ENCODE measurements at regions not wholly inside any gene's neighbourhood (a gene's known extent, or its start where the extent isn't known, plus 50 kb on each side); places are given as distances from the start of the nearest gene placed in this dataset.
"Not testable (repeated sequence)": the region's sequence is repeated elsewhere in the genome, so short reads cannot be mapped to it uniquely, and the experiment has no call there.

GRCh38 chr13:21259571-21260455, 83.4 kb downstream of the MRPL57 start:
- WGBS, result 97% methylated on average over 57 of the region's 57 CpGs
- H3K36me3 ChIP-seq (ENCODE audit: control insufficient read depth in 2 of 2, insufficient read depth in 2 of 2, low read length in 1 of 2), result no peaks in the 10 kb centered on the region
- DNase-seq (ENCODE audit: low read depth in 6 of 9, low spot score in 9 of 9), result no peak
- H3K4me3 ChIP-seq (ENCODE audit: low read length in 2 of 2), result no peak overlapping the region
- no peak overlapping the region for H3K27ac ChIP-seq (ENCODE audit: low read depth in 1 of 2, low read length in 1 of 2)
- H3K4me1 ChIP-seq (ENCODE audit: control insufficient read depth in 2 of 2, insufficient read depth in 2 of 2, low read length in 2 of 2), result peaks cover 2 to 12% of the 10 kb centered on the region in 2 donors
- H3K27me3 ChIP-seq (ENCODE audit: control insufficient read depth in 2 of 2, insufficient read depth in 1 of 2, low read length in 1 of 2), result no peaks in the 10 kb centered on the region
- peaks cover 0 to 3% of the 10 kb centered on the region in 2 donors for H3K9me3 ChIP-seq (ENCODE audit: control insufficient read depth in 2 of 2, insufficient read depth in 1 of 2, low read length in 1 of 2)

GRCh38 chr13:21260561-21261290, 84.3 kb downstream of the MRPL57 start:
- peaks cover 2 to 12% of the 10 kb centered on the region in 2 donors for H3K4me1 ChIP-seq (ENCODE audit: control insufficient read depth in 2 of 2, insufficient read depth in 2 of 2, low read length in 2 of 2)
- H3K27me3 ChIP-seq (ENCODE audit: control insufficient read depth in 2 of 2, insufficient read depth in 1 of 2, low read length in 1 of 2); H3K9me3 ChIP-seq (ENCODE audit: control insufficient read depth in 2 of 2, insufficient read depth in 1 of 2, low read length in 1 of 2); H3K4me3 ChIP-seq (ENCODE audit: low read length in 2 of 2); H3K36me3 ChIP-seq (ENCODE audit: control insufficient read depth in 2 of 2, insufficient read depth in 2 of 2, low read length in 1 of 2); H3K27ac ChIP-seq (ENCODE audit: low read depth in 1 of 2, low read length in 1 of 2); DNase-seq (ENCODE audit: low read depth in 6 of 9, low spot score in 9 of 9): not testable (repeated sequence)
- WGBS, result 98% methylated on average over 33 of the region's 35 CpGs

GRCh38 chr13:21261487-21262216, 85.2 kb downstream of the MRPL57 start:
- H3K4me1 ChIP-seq (ENCODE audit: control insufficient read depth in 2 of 2, insufficient read depth in 2 of 2, low read length in 2 of 2); DNase-seq (ENCODE audit: low read depth in 6 of 9, low spot score in 9 of 9): not testable (repeated sequence)
- 95% methylated on average over 3 of the region's 9 CpGs for WGBS

GRCh38 chr13:21263909-21264308, 87.5 kb downstream of the MRPL57 start:
- not testable (repeated sequence) for DNase-seq (ENCODE audit: low read depth in 6 of 9, low spot score in 9 of 9); H3K27ac ChIP-seq (ENCODE audit: low read depth in 1 of 2, low read length in 1 of 2); H3K9me3 ChIP-seq (ENCODE audit: control insufficient read depth in 2 of 2, insufficient read depth in 1 of 2, low read length in 1 of 2); H3K27me3 ChIP-seq (ENCODE audit: control insufficient read depth in 2 of 2, insufficient read depth in 1 of 2, low read length in 1 of 2); H3K36me3 ChIP-seq (ENCODE audit: control insufficient read depth in 2 of 2, insufficient read depth in 2 of 2, low read length in 1 of 2); H3K4me3 ChIP-seq (ENCODE audit: low read length in 2 of 2); H3K4me1 ChIP-seq (ENCODE audit: control insufficient read depth in 2 of 2, insufficient read depth in 2 of 2, low read length in 2 of 2)
- WGBS, result 97% methylated on average over 3 of the region's 4 CpGs

More at GRCh38 chr13:21261487-21262216, 85.2 kb downstream of the MRPL57 start:
- not testable (repeated sequence) for H3K27me3 ChIP-seq (ENCODE audit: control insufficient read depth in 2 of 2, insufficient read depth in 1 of 2, low read length in 1 of 2); H3K4me3 ChIP-seq (ENCODE audit: low read length in 2 of 2); H3K36me3 ChIP-seq (ENCODE audit: control insufficient read depth in 2 of 2, insufficient read depth in 2 of 2, low read length in 1 of 2); H3K27ac ChIP-seq (ENCODE audit: low read depth in 1 of 2, low read length in 1 of 2); H3K9me3 ChIP-seq (ENCODE audit: control insufficient read depth in 2 of 2, insufficient read depth in 1 of 2, low read length in 1 of 2)

GRCh38 chr13:21268485-21268884, 92.0 kb downstream of the MRPL57 start:
- H3K4me1 ChIP-seq (ENCODE audit: control insufficient read depth in 2 of 2, insufficient read depth in 2 of 2, low read length in 2 of 2); H3K27ac ChIP-seq (ENCODE audit: low read depth in 1 of 2, low read length in 1 of 2); H3K9me3 ChIP-seq (ENCODE audit: control insufficient read depth in 2 of 2, insufficient read depth in 1 of 2, low read length in 1 of 2); H3K36me3 ChIP-seq (ENCODE audit: control insufficient read depth in 2 of 2, insufficient read depth in 2 of 2, low read length in 1 of 2); DNase-seq (ENCODE audit: low read depth in 6 of 9, low spot score in 9 of 9); H3K27me3 ChIP-seq (ENCODE audit: control insufficient read depth in 2 of 2, insufficient read depth in 1 of 2, low read length in 1 of 2); H3K4me3 ChIP-seq (ENCODE audit: low read length in 2 of 2): not testable (repeated sequence)
- WGBS, result 44% methylated on average over 1 of the region's 1 CpG

- not testable (repeated sequence) for H3K27ac ChIP-seq (ENCODE audit: low read depth in 1 of 2, low read length in 1 of 2); H3K27me3 ChIP-seq (ENCODE audit: control insufficient read depth in 2 of 2, insufficient read depth in 1 of 2, low read length in 1 of 2); H3K36me3 ChIP-seq (ENCODE audit: control insufficient read depth in 2 of 2, insufficient read depth in 2 of 2, low read length in 1 of 2); DNase-seq (ENCODE audit: low read depth in 6 of 9, low spot score in 9 of 9); H3K4me1 ChIP-seq (ENCODE audit: control insufficient read depth in 2 of 2, insufficient read depth in 2 of 2, low read length in 2 of 2); H3K4me3 ChIP-seq (ENCODE audit: low read length in 2 of 2); H3K9me3 ChIP-seq (ENCODE audit: control insufficient read depth in 2 of 2, insufficient read depth in 1 of 2, low read length in 1 of 2)
- 96% methylated on average over 6 of the region's 6 CpGs for WGBS
These were observed 96.0 kb downstream of the MRPL57 start for GRCh38 chr13:21272439-21272838.

GRCh38 chr13:21274457-21274856, 98.0 kb downstream of the MRPL57 start:
- DNase-seq (ENCODE audit: low read depth in 6 of 9, low spot score in 9 of 9); H3K36me3 ChIP-seq (ENCODE audit: control insufficient read depth in 2 of 2, insufficient read depth in 2 of 2, low read length in 1 of 2); H3K9me3 ChIP-seq (ENCODE audit: control insufficient read depth in 2 of 2, insufficient read depth in 1 of 2, low read length in 1 of 2); H3K27ac ChIP-seq (ENCODE audit: low read depth in 1 of 2, low read length in 1 of 2); H3K4me3 ChIP-seq (ENCODE audit: low read length in 2 of 2); H3K4me1 ChIP-seq (ENCODE audit: control insufficient read depth in 2 of 2, insufficient read depth in 2 of 2, low read length in 2 of 2); H3K27me3 ChIP-seq (ENCODE audit: control insufficient read depth in 2 of 2, insufficient read depth in 1 of 2, low read length in 1 of 2): not testable (repeated sequence)
- WGBS, result 93% methylated on average over 4 of the region's 4 CpGs

GRCh38 chr13:21282065-21282464, 105.6 kb downstream of the MRPL57 start:
- WGBS, result 98% methylated on average over 2 of the region's 2 CpGs
- no peaks in the 10 kb centered on the region for H3K36me3 ChIP-seq (ENCODE audit: control insufficient read depth in 2 of 2, insufficient read depth in 2 of 2, low read length in 1 of 2)
- no peak for DNase-seq (ENCODE audit: low read depth in 6 of 9, low spot score in 9 of 9)
- no peaks in the 10 kb centered on the region for H3K27me3 ChIP-seq (ENCODE audit: control insufficient read depth in 2 of 2, insufficient read depth in 1 of 2, low read length in 1 of 2)
- H3K27ac ChIP-seq (ENCODE audit: low read depth in 1 of 2, low read length in 1 of 2), result no peak overlapping the region
- no peaks in the 10 kb centered on the region for H3K9me3 ChIP-seq (ENCODE audit: control insufficient read depth in 2 of 2, insufficient read depth in 1 of 2, low read length in 1 of 2)
- no peak overlapping the region for H3K4me3 ChIP-seq (ENCODE audit: low read length in 2 of 2)
- no peaks in the 10 kb centered on the region for H3K4me1 ChIP-seq (ENCODE audit: control insufficient read depth in 2 of 2, insufficient read depth in 2 of 2, low read length in 2 of 2)
